Left kidney (tissue), 1 donor: ENCODE measurements at regions not wholly inside any gene's neighbourhood (a gene's known extent, or its start where the extent isn't known, plus 50 kb on each side); places are given as distances from the start of the nearest gene placed in this dataset.
"Not testable (repeated sequence)": the region's sequence is repeated elsewhere in the genome, so short reads cannot be mapped to it uniquely, and the experiment has no call there.

Source experiments
- DNase-seq: peaks from one replicate; pipeline ENCODE4 v3.0.0-alpha.2; 2013

DNA sequence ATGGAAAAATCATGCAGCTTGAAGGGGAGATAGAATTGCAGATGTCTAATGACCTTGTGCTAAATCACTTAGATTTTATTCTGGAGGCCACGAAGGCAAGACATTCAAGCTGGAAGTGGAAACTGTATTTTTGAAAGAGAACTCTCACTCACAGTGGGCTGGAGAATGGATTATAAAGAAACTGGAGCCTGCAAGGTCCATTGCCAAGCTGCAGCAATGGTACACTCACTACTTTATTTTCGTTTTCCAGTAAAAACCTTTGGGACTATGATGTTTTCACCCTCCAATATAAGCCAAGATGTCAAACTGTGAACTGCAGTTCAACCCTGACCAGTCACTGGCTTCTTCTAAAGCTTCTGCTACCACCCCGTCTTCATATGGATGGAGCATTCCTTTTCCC, 62.0 kb downstream of the SKIDA1 start:
- no peak for DNase-seq

DNA sequence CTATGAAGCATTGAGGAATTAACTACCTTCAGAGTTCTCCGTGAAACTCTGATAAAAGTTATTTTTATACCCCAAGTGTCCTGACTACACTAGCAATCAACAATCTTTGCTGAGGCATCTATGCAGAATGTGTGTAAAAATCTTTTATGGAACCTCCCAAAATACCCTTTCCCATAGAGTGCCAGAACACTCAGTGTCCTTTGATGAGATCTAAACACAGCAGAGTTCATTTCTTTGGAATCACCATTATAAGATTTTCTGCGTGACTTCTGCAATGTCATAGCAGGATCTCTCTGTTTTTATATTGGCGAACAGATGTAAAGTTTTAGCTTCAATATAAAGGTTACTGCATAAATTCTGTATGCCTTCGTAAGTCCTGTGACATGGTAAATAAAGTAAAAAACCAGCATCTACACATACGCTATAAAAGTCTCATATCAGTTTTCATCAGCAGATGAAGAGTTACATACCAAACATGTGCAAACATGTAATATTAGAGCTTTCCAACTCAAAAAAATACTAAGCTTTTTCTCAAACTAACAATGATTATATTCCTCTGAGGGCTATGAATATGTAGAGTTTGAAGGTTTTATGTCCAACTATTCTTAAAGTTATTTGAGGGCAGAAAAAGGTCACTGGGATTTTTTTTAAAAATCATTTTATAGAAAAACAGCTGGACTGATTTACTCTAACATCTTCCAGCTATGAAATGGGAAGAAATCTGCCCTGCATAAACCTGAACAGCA, 67.2 kb downstream of the SKIDA1 start:
- DNase-seq = peak; percentile 78

DNA sequence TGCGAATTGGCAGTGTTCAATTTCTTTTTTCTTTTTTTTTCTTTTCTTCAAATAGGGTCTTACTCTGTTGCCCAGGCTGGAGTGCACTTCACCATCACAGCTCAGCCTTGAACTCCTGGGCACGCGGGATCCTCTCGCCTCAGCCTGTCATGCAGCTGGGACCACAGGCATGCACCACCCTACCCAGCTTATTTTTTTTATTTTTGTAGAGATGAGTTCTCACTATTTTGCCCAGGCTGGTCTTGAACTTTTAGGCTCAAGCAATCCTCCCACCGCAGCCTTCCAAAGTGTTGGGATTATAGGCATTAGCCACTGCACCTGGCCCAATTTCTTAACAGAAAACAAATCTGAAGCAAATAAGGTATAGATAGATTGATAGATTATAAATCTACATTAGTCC, 69.3 kb downstream of the SKIDA1 start:
- DNase-seq = no peak

DNA sequence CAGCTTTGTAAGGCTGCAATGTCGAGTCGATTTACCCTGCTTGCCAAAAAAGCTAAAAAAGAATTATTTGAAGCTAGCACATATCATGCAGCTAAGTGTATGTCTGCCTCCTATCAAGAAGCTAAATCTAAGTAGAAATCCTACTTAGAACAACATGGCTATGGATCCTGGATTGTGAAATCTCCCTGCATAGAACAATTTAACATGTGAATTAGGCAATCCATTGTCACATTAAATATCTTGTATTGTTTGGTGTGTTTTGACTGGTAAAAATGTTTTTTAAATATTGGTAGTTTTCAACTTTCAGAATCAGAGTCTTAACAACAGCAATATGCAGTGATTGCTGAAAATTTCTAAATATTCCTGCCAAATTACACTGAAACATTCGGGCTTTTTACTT, 73.3 kb downstream of the SKIDA1 start:
- no peak for DNase-seq

DNA sequence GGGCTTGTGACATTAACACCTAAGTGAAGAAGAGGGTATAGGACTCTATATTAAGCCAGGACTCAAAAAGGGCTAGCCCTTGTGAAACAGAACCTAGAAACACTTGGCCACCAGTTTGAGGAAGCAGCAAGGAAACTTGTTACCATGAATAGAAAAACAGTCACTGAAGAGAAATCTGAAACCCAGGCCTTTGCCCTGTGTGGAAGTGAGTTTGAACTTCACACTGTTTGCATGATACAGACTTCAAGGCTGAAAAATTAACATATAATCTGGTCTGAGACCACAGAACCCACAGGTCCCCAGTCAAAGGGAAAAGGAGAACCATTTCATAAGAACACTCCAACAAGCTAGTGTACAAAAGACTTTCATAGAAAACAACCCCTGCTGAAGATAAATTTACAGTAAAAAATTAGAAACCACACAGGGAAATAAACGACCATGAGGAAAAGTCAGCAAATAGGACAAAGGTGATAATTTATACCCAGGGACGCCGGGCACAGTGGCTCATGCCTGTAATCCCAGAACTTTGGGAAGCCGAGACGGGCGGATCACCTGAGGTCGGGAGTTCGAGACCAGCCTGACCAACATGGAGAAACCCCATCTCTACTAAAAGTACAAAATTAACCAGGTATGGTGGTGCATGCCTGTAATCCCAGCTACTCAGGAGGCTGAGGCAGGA, 76.1 kb downstream of the SKIDA1 start:
- DNase-seq = no peak

DNA sequence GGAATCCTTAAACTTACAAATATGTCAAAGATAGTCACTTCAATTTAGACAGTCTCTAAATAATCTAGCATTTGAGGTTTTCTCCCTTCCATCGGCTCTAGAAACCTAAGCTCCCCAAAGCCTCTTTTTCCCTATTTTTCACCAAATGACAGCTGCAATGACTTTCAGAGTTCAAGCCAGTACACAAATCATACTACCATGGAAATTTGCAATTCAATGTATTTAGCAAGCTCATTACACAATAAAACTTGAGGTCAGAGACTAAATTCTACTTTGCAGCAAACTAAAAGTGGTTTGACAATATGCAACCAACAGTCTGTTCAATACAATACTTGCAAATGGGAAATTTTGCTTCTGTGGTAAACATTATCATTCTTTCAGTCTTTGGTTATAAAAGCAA, 80.3 kb downstream of the SKIDA1 start:
- DNase-seq = no peak

DNA sequence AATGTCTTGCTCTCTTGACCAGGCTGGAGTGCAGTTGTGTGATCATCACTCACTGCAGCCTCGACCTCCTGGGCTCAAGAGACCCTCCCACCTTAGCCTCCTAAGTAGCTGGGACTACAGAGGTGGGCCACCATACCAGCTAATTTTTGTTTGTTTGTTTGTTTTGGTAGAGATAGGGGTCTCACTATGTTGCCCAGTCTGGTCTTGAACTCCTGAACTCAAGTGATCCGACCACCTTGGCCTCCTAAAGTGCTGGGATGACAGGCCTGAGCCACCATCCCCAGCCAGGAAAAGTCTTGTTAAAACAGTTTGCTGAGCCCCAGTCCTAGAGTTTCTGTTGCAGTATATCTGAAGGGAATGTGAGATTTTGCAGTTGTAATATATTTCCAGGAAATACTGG, 83.9 kb downstream of the SKIDA1 start:
- no peak for DNase-seq

DNA sequence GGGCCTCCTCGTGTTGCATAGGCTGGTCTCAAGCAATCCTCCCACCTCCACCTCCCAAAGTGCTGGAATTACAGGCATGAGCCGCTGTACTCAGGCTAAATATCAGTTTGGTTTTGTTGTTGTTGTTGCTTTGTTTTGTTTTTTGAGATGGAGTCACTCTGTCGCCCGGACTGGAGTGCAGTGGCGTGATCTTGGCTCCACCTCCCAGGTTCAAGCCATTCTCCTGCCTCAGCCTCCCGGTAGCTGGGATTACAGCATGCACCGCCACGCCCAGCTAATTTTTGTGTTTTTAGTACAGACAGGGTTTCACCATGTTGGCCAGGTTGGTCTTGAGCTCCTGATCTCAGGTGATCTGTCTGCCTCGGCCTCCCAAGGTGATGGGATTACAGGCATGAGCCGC, 86.6 kb downstream of the SKIDA1 start:
- DNase-seq = not testable (repeated sequence)

DNA sequence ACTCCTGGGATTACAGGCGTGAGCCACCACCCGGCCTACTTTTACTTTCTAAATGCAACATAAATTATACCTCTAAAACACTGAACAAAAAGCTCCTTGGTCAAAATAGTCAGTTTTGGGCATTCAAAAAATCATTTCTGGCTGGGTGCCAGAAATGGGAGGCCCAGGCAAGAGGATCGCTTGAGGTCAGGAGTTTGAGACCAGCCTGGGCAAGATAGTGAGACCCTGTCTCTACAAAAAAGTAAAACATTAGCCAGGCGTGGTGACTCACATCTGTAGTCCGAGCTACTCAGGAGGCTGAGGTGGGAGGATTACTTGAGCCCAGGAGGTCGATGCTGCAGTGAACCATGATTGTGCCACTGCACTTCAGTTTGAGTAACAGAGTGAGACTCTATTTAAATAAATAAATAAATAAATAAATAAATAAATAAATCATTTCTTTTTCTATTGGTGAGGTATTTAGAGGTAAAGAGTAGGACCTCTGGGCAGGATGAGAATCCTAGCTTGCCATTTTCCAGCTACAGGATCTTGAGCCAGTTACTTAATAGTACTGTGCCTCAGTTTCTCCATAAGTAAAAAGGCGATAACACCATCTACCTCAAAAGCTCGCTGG, 87.6 kb downstream of the SKIDA1 start:
- no peak for DNase-seq

DNA sequence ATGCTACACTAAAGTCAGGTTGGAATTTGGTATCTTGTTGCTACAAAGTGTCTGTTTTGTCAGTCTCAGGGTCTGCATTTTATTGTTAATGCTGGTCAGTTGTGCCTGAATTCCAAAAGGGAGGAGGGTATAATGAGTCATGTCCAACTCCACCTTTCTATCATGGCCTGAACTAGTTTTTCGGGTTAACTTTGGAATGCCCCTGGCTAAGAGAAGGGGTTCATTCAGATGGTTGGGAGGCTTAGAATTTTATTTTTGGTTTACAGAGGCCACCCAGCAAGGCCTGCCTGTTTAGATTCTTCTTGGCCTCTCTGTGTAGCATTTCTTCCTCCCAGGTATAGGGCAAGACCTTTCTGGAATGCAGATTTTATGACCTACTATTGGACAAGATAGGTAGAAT, 93.2 kb downstream of the SKIDA1 start:
- no peak for DNase-seq

DNA sequence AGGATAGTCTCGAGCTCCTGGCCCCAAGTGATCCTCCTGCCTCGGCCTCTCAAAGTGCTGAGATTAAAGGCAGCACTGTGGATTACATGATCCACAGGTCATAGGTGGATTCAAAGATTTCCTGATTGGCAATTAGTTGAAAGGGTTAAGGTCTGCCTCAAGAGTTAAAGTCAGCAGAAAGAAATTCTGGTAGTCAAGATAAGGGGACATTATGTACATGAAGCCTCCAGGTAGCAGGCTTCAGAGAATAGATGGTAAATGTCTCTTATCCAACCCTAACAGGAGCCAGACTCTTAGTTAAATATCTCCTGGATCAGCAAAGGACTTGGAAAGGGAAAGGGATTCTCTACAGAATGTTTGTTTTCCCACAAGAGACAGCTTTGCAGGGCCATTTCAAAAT, 93.7 kb downstream of the SKIDA1 start:
- no peak for DNase-seq

DNA sequence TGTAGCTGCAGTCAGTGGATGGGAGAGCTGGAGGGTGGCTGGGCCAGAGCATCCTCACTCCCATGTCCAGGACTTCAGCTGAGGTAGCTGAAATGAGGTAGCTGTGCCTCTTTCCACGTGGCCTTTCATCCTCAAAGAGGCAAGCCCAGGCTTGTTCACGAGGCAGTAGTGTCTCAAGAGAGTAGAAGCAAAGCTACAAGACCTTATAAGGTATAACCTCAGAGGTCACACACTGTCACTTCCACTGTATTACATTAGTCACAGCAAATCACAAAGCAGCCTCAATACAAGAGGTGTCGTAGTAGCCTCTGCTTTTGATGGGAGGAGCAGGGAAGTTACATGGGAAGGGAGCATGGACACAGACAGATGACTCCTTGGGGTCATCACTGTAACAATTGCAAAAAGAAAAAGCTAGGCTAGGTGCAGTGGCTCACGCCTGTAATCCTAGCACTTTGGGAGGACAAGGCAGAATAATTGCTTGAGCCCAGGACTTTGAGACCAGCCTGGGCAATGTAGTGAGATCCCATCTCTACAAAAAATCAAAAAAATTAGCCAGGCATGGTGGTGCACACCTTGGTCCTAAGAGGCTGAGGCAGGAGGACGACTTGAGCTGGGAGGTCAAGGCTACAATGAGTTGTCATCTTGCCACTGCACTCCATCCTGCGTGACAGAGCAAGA, 97.5 kb downstream of the SKIDA1 start:
- DNase-seq = no peak

DNA sequence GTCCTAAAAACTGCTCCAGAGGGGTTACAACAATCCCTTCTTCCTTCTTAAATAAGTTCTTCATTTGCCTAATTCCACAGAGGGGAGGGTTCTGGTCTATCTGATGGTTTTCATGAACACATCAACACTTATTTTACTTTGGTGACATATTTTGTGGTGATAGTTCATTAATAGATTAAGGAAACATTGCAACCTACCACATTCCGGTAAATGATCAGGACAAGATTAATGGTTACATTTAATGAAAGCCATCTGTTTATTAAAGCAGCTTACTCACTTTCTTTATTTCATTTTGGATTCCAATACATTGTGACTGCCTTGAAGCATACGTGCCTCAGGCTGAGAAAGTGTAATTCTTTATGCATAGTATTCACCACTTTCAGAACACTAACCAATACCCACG, 101.0 kb downstream of the SKIDA1 start:
- DNase-seq = no peak

DNA sequence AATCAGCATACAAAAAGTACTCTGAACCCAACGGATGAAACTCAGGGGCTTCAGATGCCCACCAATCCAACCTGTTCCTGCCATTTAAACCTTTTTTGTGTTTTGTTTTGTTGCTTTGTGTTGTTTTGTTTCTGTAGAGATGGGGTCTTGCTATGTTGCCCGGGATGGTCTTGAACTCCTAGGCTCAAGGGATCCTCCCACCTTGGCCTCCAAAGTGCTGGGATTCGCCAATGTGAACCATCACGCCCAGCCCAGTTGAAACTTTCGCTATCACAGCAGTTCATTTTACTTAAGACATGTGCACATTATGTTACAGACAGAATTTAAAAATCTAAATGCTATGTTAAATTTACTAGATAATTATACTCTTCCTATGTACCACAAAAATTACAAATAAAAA, 101.6 kb downstream of the SKIDA1 start:
- DNase-seq = no peak

DNA sequence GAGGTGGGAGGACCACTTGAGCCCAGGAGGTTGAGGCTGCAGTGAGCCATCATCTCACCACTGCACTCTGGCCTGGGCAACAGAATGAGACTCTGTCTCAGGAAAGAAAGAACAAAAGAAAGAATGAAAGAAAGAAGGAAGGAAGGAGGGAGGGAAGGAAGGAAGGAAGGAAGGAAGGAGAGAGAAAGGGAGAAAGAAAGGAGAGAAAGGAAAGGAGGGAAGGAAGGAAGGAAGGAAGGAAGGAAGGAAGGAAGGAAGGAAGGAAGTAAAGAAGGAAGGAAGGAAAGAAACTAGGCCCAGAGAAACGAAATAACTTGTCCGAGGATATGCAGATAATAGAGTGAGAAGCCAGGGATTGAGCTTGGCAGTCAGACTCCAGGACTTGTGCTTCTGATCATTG, 102.1 kb downstream of the SKIDA1 start:
- no peak for DNase-seq

DNA sequence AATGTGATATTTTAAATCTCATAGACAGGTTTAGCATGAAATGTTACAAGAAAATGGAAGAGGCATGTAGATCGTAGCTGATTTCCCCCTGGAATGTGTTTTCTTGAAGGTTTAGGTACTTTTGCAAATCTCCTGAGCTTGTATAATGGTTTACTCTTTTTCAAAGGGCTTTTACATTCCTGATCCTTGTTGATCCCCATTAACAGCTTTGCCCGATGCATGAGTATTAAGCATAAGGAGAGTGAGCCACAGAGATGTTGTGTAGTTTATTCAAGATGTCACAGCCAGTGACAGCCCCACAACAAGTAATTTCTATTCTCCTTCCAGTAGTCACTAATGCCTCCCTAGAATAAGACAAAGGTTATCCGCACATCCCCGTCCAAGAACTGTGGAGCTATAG, 103.7 kb downstream of the SKIDA1 start:
- DNase-seq = no peak

DNA sequence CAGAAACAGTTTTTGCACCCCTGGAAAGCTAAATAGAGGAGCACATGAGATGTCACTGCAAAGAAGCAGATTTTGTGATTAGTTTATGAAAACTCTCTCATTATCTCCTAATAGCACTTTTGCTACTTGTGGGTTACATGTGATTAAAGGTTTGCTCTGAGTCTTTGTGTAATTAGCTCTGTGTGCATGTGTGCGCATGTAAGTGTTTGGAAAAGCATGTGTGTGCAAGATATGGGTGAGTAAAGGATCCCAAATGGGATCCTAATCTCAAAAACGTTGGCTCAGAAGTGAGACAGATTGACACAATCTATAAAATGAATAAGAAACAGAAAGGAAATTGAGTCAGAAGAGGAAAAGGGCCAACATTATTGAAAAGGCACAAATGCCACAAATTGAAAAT, 104.5 kb downstream of the SKIDA1 start:
- DNase-seq = no peak

DNA sequence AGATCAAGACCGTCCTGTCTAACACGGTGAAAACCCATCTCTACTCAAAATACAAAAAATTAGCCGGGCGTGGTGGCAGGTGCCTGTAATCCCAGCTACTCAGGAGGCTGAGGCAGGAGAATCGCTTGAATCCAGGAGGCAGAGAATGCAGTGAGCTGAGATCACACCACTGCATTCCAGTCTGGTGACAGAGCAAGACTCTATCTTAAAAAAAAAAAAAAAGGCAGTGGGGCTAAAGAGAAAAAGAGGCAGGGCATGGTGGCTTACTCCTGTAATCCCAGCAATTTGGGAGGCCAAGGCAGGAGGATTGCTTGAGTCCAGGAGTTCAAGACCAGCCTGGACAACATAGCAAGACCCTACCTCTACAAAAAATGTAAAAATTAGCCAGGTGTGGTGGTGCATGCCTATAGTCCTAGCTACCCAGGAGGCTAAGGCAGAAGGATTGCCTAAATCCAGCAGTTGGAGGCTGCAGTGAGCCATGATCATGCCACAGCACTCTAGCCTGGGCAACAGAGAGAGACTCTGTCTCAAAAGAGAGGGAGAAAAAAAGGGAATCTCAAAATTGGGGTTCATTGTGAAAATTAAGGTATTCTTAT, 106.4 kb downstream of the SKIDA1 start:
- DNase-seq = not testable (repeated sequence)

DNA sequence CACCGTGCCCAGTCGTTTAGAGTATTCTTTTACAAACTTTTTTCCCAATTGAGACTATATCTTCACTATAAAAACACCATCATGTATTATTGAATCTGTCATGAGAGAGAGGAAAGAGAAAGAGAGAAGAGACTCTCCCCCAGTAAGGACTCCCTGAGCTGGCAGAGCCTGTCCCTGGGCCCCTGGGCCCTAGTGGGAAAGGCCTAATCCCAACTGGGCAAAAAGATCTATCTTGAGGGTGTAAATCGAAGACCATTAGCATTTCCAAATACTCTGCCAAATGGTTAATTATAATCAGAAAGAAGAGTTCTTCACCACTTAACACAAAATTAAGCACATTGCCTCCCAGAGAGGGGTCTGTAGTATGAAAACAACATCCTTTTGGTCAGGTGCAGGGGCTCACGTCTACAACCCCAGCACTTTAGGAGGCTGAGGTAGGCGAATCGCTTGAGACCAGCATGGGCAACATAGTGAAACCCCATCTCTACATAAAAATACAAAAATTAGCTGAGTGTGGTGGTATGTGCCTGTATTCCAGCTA, 108.2 kb downstream of the SKIDA1 start:
- no peak for DNase-seq

DNA sequence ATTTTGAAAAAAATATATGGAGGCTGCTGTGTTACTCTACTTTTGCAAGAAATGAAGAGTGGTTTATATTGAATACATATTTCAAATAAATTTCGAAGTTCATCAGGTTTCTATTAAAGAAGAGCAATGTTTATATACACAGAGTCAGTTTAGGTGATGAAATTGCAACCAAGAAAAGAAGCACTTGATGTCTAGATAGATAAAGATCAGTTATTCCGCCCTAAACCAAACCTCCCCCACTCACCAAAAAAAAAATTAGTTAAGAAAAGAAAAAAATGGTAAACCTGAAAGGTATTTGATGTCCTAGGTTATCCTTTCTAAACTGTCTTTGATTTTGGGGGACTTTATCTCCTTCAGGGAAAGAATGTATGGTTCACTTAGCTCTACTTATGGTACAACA, 111.8 kb downstream of the SKIDA1 start:
- DNase-seq = no peak

DNA sequence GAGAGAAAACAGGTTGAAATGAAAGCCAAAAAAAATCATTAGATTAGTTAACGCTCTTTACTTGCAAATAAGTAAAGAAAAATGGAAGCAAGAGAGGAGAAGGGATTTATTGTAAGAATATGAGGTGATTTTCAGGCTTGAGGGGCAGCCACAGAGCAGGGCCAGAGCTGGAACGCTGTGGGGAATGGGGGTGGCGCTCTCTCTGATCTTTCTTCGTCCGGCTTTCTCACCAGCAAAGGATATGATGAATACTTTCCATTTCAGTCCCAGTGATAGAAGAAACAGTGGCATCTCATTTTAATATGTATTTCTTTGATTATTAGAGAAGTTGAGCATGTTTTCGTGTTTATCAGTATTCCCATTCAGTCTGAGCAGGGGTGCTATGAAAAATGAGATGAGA, 112.2 kb downstream of the SKIDA1 start:
- DNase-seq = no peak

DNA sequence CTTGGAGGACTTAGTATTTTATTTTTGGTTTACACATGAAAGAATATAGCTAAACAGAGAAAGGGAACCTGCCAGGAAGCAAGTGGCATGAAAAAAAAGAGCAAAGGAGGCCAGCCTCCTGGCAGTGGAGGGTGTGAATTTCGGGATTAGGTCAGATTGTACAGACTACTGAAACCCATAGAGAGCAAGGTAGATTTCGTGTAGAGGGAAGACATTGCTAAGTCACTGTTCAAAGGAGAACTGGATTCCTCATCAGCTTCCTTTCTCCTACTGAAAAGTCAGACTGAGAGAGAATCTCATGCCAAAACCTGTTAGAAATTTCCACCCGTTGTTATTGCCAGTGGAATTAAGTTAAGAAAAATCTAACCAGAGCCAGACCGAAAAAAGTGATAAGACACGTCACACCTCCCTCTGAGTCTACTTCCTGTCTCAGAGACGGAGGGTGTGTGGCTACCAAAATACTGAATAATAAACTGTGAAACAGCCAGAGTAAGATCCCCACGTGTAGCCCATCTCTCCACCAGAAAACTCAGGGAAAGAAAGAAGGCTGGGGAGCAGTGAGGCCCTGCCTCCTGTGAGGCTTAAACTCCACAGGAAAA, 118.8 kb downstream of the SKIDA1 start:
- DNase-seq = no peak
